ENCODE measurements at regions not wholly inside any gene's neighbourhood (a gene's known extent, or its start where the extent isn't known, plus 50 kb on each side); places are given as distances from the start of the nearest gene placed in this dataset.

GRCh38 chr2:76332871-76333270 lies 622.2 kb upstream of the GCFC2 start:
- no peak for TF ChIP-seq CTCF (IDR thresholded peaks at IDR 0.05)
- no peak for TF ChIP-seq ZFX (IDR thresholded peaks at IDR 0.05; ENCODE audit: borderline replicate concordance)
